Keratinocyte (primary cell): ENCODE measurements at regions not wholly inside any gene's neighbourhood (a gene's known extent, or its start where the extent isn't known, plus 50 kb on each side); places are given as distances from the start of the nearest gene placed in this dataset.

Source experiments
- DNase-seq: peaks from one replicate; pipeline ENCODE4 v3.0.0-alpha.2; 2011; ENCODE audit warnings: low read depth, missing footprints, low spot score
- FAIRE-seq: peaks from 2 replicates; lab custom pipeline; 2011; peaks lifted over from hg19 to GRCh38; lab: Jason Lieb, UNC
- H2AFZ ChIP-seq: 2 replicates; pipeline ENCODE4 v1.6.0; 2012; ENCODE audit warnings: low read length, control low read depth, inconsistent platforms; ENCODE audit not compliant: control insufficient read depth
- H3K27ac ChIP-seq: 2 replicates; pipeline ENCODE4 v1.5.1; 2011; ENCODE audit warnings: low read length; ENCODE audit not compliant: control insufficient read depth, insufficient read depth
- H3K27me3 ChIP-seq: 3 replicates; pipeline ENCODE4 v1.6.0; 2011; ENCODE audit warnings: low read length; ENCODE audit not compliant: control insufficient read depth, insufficient read depth; ENCODE audit errors: extremely low read depth
- H3K36me3 ChIP-seq, 2 experiments: 2 replicates in 1 of 2; 3 replicates in 1 of 2; pipeline ENCODE4 v1.5.1; 2011; ENCODE audit warnings: low read length in 2 of 2, mild to moderate bottlenecking in 1 of 2; ENCODE audit not compliant: control insufficient read depth in 2 of 2, insufficient read depth in 2 of 2; ENCODE audit errors: extremely low read depth in 1 of 2
- H3K4me1 ChIP-seq: 3 replicates; pipeline ENCODE4 v1.5.1; 2011; ENCODE audit warnings: low read length; ENCODE audit not compliant: control insufficient read depth, insufficient read depth; ENCODE audit errors: extremely low read depth
- H3K4me2 ChIP-seq: 3 replicates; pipeline ENCODE4 v1.6.0; 2011; ENCODE audit warnings: low read depth, low read length; ENCODE audit not compliant: control insufficient read depth, insufficient read depth; ENCODE audit errors: extremely low read depth
- H3K4me3 ChIP-seq, 3 experiments: fragments of 200-600 bp in 1 of 3; sonication (generic) in 1 of 3; 2 replicates in 2 of 3; 3 replicates in 1 of 3; pipeline ENCODE4 v1.5.1; 2011 to 2016; ENCODE audit warnings: low read length in 3 of 3, mild to moderate bottlenecking in 3 of 3, control low read depth in 2 of 3, inconsistent platforms in 1 of 3, low read depth in 1 of 3, mixed read lengths in 1 of 3, mixed run types in 1 of 3, moderate library complexity in 1 of 3; ENCODE audit not compliant: control insufficient read depth in 2 of 3, insufficient read depth in 2 of 3; ENCODE audit errors: extremely low read depth in 1 of 3
- H3K79me2 ChIP-seq: 2 replicates; pipeline ENCODE4 v1.6.0; 2012; ENCODE audit warnings: low read length; ENCODE audit not compliant: control insufficient read depth, insufficient read depth
- H3K9ac ChIP-seq: 3 replicates; pipeline ENCODE4 v1.6.0; 2011; ENCODE audit warnings: low read length; ENCODE audit not compliant: control insufficient read depth, insufficient read depth; ENCODE audit errors: extremely low read depth
- H3K9me1 ChIP-seq: 3 replicates; pipeline ENCODE4 v1.6.0; 2011; ENCODE audit warnings: low read length; ENCODE audit not compliant: control insufficient read depth, insufficient read depth; ENCODE audit errors: extremely low read depth
- H3K9me3 ChIP-seq: 2 replicates; pipeline ENCODE4 v1.5.1; 2012; ENCODE audit warnings: low read depth, low read length; ENCODE audit not compliant: control insufficient read depth
- H4K20me1 ChIP-seq: 3 replicates; pipeline ENCODE4 v1.6.0; 2011; ENCODE audit warnings: low read length; ENCODE audit not compliant: control insufficient read depth, insufficient read depth; ENCODE audit errors: extremely low read depth
- CTCF ChIP-seq, 3 experiments: IDR thresholded peaks in 1 of 3; conservative IDR thresholded peaks in 1 of 3; optimal IDR thresholded peaks in 1 of 3; 2 replicates in 2 of 3; 3 replicates in 1 of 3; pipeline versions ENCODE3 to v1.5.1; 2011; ENCODE audit warnings: low read length in 3 of 3, mild to moderate bottlenecking in 3 of 3, moderate library complexity in 2 of 3, control low read depth in 1 of 3, inconsistent platforms in 1 of 3; ENCODE audit not compliant: insufficient read depth in 2 of 3; ENCODE audit errors: extremely low read depth in 1 of 3
- EZH2 ChIP-seq: IDR thresholded peaks from one replicate; pipeline ENCODE4 v1.6.1; 2012; ENCODE audit warnings: inconsistent platforms, mild to moderate bottlenecking, low read length, moderate library complexity
- dilution Hi-C: fragments of 300-500 bp; cut with MboI; formaldehyde crosslinking; loops from one replicate; pipeline ENCODE4 v1.7.0; 2020; ENCODE audit warnings: low sequenced_read_pairs; ENCODE audit not compliant: extremely low pct_ligation_motif_present

DNA sequence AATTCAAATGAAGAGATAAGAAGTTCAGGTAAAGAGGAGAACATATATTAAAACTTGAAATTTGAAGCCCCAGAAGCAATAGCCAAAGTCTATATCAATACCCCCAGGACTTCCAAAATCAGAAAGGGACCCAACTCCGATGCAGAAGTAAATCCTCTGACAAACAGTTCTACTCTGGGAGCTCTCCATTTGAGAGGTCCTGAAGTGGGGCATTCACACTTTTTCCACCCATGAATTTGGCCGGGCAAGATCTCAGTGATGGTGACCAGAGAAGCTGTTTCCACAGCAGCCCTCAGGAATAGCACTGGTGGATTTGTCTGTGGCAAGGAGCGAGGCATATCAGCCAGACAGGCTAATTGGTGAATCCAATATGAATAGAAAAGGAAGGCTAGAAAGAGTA lies 313.6 kb upstream of the MC4R start:
- DNase-seq (no peak), FAIRE-seq (no peak)
- Histone ChIP-seq H2AFZ (no peak overlapping the region), H3K79me2 (no peaks in the 10 kb centered on the region), H3K9me1 (no peaks in the 10 kb centered on the region), H3K27ac (no peak overlapping the region), H3K27me3 (no peaks in the 10 kb centered on the region), H3K4me2 (no peak overlapping the region), H3K4me3 (no peak overlapping the region), H3K9me3 (no peaks in the 10 kb centered on the region), H3K36me3 (no peaks in the 10 kb centered on the region), H3K4me1 (peaks cover 5% of the 10 kb centered on the region), H4K20me1 (no peaks in the 10 kb centered on the region), H3K9ac (no peak overlapping the region)
- TF ChIP-seq EZH2 = no peak
- TF ChIP-seq CTCF (optimal IDR thresholded peaks at IDR 0.05 in 1 of 3, IDR thresholded peaks at IDR 0.05 in 1 of 3, conservative IDR thresholded peaks at IDR 0.05 in 1 of 3; ENCODE audit: extremely low read depth in 1 of 3, insufficient read depth in 2 of 3, low read length in 3 of 3) = no peak
- dilution Hi-C loops = no loop called here

DNA sequence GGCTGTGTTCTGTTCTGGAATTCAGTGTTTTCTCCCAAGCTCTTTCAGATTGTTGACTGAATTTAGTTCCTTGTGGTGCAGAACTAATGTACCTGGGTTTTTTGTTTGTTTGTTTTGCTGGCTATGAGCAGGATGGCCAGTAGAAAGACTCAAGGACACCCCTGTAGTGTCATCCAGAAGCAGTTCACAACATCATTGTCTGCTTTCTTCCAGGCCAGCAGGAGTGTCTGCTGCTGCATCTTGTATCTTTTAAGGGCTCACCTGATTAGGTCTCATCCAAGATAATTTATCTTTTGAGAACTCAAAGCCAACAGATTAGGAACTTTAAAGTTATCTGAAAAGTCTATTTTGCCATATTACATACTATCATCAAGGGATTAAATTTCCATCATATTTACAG lies 318.5 kb upstream of the MC4R start:
- H3K9ac ChIP-seq = no peak overlapping the region
- TF ChIP-seq EZH2 (no peak), CTCF (optimal IDR thresholded peaks at IDR 0.05 in 1 of 3, IDR thresholded peaks at IDR 0.05 in 1 of 3, conservative IDR thresholded peaks at IDR 0.05 in 1 of 3; ENCODE audit: extremely low read depth in 1 of 3, insufficient read depth in 2 of 3, low read length in 3 of 3) (no peak)
- no peaks in the 10 kb centered on the region for H3K79me2 ChIP-seq
- H3K27me3 ChIP-seq = no peaks in the 10 kb centered on the region
- no peak overlapping the region for H3K27ac ChIP-seq
- DNase-seq (no peak), FAIRE-seq (no peak)
- no peaks in the 10 kb centered on the region for H3K9me1 ChIP-seq
- H4K20me1 ChIP-seq = no peaks in the 10 kb centered on the region
- H3K4me2 ChIP-seq = no peak overlapping the region
- no peak overlapping the region for H3K4me3 ChIP-seq
- no peaks in the 10 kb centered on the region for H3K9me3 ChIP-seq
- peaks cover 8% of the 10 kb centered on the region for H3K4me1 ChIP-seq
- no peaks in the 10 kb centered on the region for H3K36me3 ChIP-seq
- H2AFZ ChIP-seq = no peak overlapping the region
- dilution Hi-C loops = no loop called here
